NCI-H69 (cell line): ENCODE measurements at regions not wholly inside any gene's neighbourhood (a gene's known extent, or its start where the extent isn't known, plus 50 kb on each side); places are given as distances from the start of the nearest gene placed in this dataset.
"Not testable (repeated sequence)": the region's sequence is repeated elsewhere in the genome, so short reads cannot be mapped to it uniquely, and the experiment has no call there.

Source experiments
- DNase-seq: peaks from one replicate; lab custom pipeline; 2025; lab: John Stamatoyannopoulos, UW

- DNase-seq, result no peak
Measured at GRCh38 chr2:144975881-144976280, 456.0 kb upstream of the ZEB2 start.

GRCh38 chr2:144972676-144973075, 452.8 kb upstream of the ZEB2 start:
- DNase-seq, result no peak

GRCh38 chr2:144971786-144972335, 451.9 kb upstream of the ZEB2 start:
- DNase-seq, result no peak

- DNase-seq, result not testable (repeated sequence)
Measured at GRCh38 chr2:144970410-144970809, 450.5 kb upstream of the ZEB2 start.

- DNase-seq, result not testable (repeated sequence)
Measured at GRCh38 chr2:144969564-144969963, 449.6 kb upstream of the ZEB2 start.

- no peak for DNase-seq
Measured at GRCh38 chr2:144967961-144968360, 448.0 kb upstream of the ZEB2 start.

GRCh38 chr2:144965172-144965571, 445.3 kb upstream of the ZEB2 start:
- no peak for DNase-seq

- DNase-seq, result no peak
Measured at GRCh38 chr2:144963031-144963430, 443.1 kb upstream of the ZEB2 start.

GRCh38 chr2:144959416-144959815, 439.5 kb upstream of the ZEB2 start:
- DNase-seq, result no peak

GRCh38 chr2:144950899-144951560, 431.1 kb upstream of the ZEB2 start:
- DNase-seq, result no peak

- DNase-seq, result no peak
Measured at GRCh38 chr2:144948205-144948855, 428.4 kb upstream of the ZEB2 start.

- DNase-seq, result no peak
Measured at GRCh38 chr2:144947709-144948037, 427.8 kb upstream of the ZEB2 start.

- DNase-seq, result no peak
Measured at GRCh38 chr2:144946263-144946662, 426.3 kb upstream of the ZEB2 start.

GRCh38 chr2:144944546-144945220, 424.8 kb upstream of the ZEB2 start:
- peak; percentile 25 for DNase-seq

- no peak for DNase-seq
Measured at GRCh38 chr2:144943986-144944385, 424.1 kb upstream of the ZEB2 start.

- no peak for DNase-seq
Measured at GRCh38 chr2:144943293-144943941, 423.5 kb upstream of the ZEB2 start.

GRCh38 chr2:144942516-144943256, 422.8 kb upstream of the ZEB2 start:
- DNase-seq, result no peak

GRCh38 chr2:144941743-144942488, 422.0 kb upstream of the ZEB2 start:
- DNase-seq, result no peak

- no peak for DNase-seq
Measured at GRCh38 chr2:144939590-144939989, 419.7 kb upstream of the ZEB2 start.

- DNase-seq, result no peak
Measured at GRCh38 chr2:144937910-144938709, 418.2 kb upstream of the ZEB2 start.
